GM18873 (cell line): ENCODE measurements at regions not wholly inside any gene's neighbourhood (a gene's known extent, or its start where the extent isn't known, plus 50 kb on each side); places are given as distances from the start of the nearest gene placed in this dataset.
A peak's percentile ranks its signal among the peaks of the same experiment; 100 is the strongest.
"Not testable (repeated sequence)": the region's sequence is repeated elsewhere in the genome, so short reads cannot be mapped to it uniquely, and the experiment has no call there.

Experiments
- ATAC-seq: cut with Tn5 transposase; IDR thresholded peaks from one replicate; pipeline ENCODE4 v1.9.1; 2021; ENCODE audit warnings: mild to moderate bottlenecking, moderate library complexity, moderate number of reproducible peaks; ENCODE audit not compliant: unreplicated experiment, low FRiP score

- ATAC-seq = no peak
Observed at GRCh38 chr17:64786337-64786736, 124.2 kb upstream of the SMURF2 start.

- ATAC-seq = no peak
Observed at GRCh38 chr17:64785011-64785421, 122.9 kb upstream of the SMURF2 start.

GRCh38 chr17:64784353-64785010, 122.4 kb upstream of the SMURF2 start:
- ATAC-seq = no peak

- no peak for ATAC-seq
Observed at GRCh38 chr17:64783556-64784352, 121.6 kb upstream of the SMURF2 start.

GRCh38 chr17:64783031-64783461, 120.9 kb upstream of the SMURF2 start:
- ATAC-seq = no peak

- no peak for ATAC-seq
Observed at GRCh38 chr17:64781810-64782555, 119.9 kb upstream of the SMURF2 start.

- no peak for ATAC-seq
Observed at GRCh38 chr17:64781014-64781756, 119.1 kb upstream of the SMURF2 start.

GRCh38 chr17:64780096-64781013, 118.2 kb upstream of the SMURF2 start:
- no peak for ATAC-seq

- no peak for ATAC-seq
Observed at GRCh38 chr17:64779376-64780095, 117.4 kb upstream of the SMURF2 start.

- not testable (repeated sequence) for ATAC-seq
Observed at GRCh38 chr17:64779098-64779375, 116.9 kb upstream of the SMURF2 start.

GRCh38 chr17:64778240-64779097, 116.4 kb upstream of the SMURF2 start:
- no peak for ATAC-seq

GRCh38 chr17:64777415-64778239, 115.5 kb upstream of the SMURF2 start:
- no peak for ATAC-seq

- ATAC-seq = peak; percentile 54
Observed at GRCh38 chr17:64776720-64777414, 114.8 kb upstream of the SMURF2 start.

GRCh38 chr17:64775701-64776570, 113.8 kb upstream of the SMURF2 start:
- ATAC-seq = no peak

- ATAC-seq = no peak
Observed at GRCh38 chr17:64774888-64775540, 112.9 kb upstream of the SMURF2 start.
